GM12874 (cell line): ENCODE measurements at regions not wholly inside any gene's neighbourhood (a gene's known extent, or its start where the extent isn't known, plus 50 kb on each side); places are given as distances from the start of the nearest gene placed in this dataset.

ENCODE experiments used
- TF ChIP-seq, protein P1 (sequence below): IDR thresholded peaks from 2 replicates; pipeline ENCODE4 v1.5.1; 2011; ENCODE audit warnings: low read depth, mild to moderate bottlenecking, control low read depth, low read length, moderate library complexity; ENCODE audit not compliant: insufficient read depth

GRCh38 chr3:117228466-117228865, 518.9 kb downstream of the TUSC7 start:
- TF ChIP-seq, protein P1, sequence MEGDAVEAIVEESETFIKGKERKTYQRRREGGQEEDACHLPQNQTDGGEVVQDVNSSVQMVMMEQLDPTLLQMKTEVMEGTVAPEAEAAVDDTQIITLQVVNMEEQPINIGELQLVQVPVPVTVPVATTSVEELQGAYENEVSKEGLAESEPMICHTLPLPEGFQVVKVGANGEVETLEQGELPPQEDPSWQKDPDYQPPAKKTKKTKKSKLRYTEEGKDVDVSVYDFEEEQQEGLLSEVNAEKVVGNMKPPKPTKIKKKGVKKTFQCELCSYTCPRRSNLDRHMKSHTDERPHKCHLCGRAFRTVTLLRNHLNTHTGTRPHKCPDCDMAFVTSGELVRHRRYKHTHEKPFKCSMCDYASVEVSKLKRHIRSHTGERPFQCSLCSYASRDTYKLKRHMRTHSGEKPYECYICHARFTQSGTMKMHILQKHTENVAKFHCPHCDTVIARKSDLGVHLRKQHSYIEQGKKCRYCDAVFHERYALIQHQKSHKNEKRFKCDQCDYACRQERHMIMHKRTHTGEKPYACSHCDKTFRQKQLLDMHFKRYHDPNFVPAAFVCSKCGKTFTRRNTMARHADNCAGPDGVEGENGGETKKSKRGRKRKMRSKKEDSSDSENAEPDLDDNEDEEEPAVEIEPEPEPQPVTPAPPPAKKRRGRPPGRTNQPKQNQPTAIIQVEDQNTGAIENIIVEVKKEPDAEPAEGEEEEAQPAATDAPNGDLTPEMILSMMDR: no peak

- TF ChIP-seq, protein P1: no peak
Measured at GRCh38 chr3:117230924-117231323, 521.3 kb downstream of the TUSC7 start.

GRCh38 chr3:117234331-117234730, 524.8 kb downstream of the TUSC7 start:
- TF ChIP-seq, protein P1: no peak

DNA sequence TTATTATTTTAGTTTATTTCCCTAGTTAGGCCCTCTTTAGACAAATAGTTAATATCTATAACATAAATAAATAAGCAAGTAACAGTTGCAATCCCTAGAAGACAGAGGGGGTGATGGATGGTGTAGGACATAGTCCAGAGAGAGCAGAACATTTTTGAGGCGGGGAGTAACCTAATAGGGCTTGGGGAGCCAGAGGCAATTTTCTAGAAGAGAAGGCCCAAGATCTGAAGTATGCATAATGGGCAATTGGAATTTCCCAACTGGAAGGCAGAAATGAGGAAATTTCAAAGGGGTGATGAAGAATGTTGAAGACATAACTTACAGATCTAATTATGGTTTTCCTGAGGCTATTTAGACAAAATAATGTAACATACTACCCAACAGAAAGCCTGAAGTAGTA, 525.7 kb downstream of the TUSC7 start:
- TF ChIP-seq, protein P1: no peak

- TF ChIP-seq, protein P1: no peak
Measured at GRCh38 chr3:117238806-117239205, 529.2 kb downstream of the TUSC7 start.

- TF ChIP-seq, protein P1: no peak
Measured at GRCh38 chr3:117243657-117244056, 534.1 kb downstream of the TUSC7 start.

DNA sequence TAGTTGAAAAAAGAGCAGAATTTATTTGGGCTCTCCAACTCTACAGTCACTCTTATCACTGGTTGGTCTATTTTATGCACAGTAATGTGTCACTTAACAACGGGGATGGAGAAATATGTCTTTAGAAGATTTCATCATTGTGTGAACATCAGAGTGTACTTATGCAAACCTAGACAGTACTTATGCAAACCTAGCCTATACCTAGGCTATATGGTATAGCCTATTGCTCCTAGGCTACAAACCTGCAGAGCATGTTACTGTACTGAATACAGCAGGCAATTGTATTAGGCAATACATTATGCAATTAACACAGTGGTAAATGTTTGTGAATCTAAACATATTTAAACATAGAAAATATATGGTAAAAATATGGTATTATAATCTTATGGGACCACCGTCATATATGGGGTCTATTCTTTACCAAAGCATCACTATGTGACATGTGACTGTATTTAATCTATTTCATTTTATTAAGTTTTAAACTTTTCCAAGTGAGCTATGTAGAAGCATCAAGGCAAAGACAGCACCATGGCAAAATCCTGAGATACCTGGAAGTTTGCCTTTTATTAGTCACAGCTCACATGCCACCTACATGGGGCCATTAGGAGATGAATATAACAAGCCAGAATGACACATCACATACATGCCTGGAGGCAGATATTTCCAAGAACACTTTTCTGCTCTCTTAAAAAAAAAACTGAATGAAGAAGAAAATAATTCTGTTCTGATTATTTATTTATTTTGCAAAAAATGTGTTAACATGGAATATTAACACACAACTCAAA, 537.4 kb downstream of the TUSC7 start:
- TF ChIP-seq, protein P1: no peak
